Neuron (in vitro differentiated cells): ENCODE measurements at regions not wholly inside any gene's neighbourhood (a gene's known extent, or its start where the extent isn't known, plus 50 kb on each side); places are given as distances from the start of the nearest gene placed in this dataset.

Experiments
- H2AFZ ChIP-seq: one replicate; pipeline ENCODE4 v1.6.1; 2013; ENCODE audit warnings: low read depth, mild to moderate bottlenecking, inconsistent platforms, low read length, moderate library complexity
- H3K27me3 ChIP-seq: one replicate; pipeline ENCODE4 v1.6.1; 2013; ENCODE audit warnings: low read length; ENCODE audit not compliant: insufficient read depth
- H3K36me3 ChIP-seq: one replicate; pipeline ENCODE4 v1.6.1; 2013; ENCODE audit warnings: low read length; ENCODE audit not compliant: insufficient read depth
- H3K4me1 ChIP-seq: one replicate; pipeline ENCODE4 v1.6.1; 2013; ENCODE audit warnings: low read length; ENCODE audit not compliant: insufficient read depth
- H3K4me3 ChIP-seq: 2 replicates; pipeline ENCODE4 v1.5.1; 2013; ENCODE audit warnings: mild to moderate bottlenecking, low read length, moderate library complexity
- H3K9me3 ChIP-seq: one replicate; pipeline ENCODE4 v1.6.1; 2013; ENCODE audit warnings: low read length

GRCh38 chr6:167501831-167502385 is 177.0 kb downstream of the TTLL2 start:
- H3K4me1 ChIP-seq = peaks cover under 1% of the 10 kb centered on the region
- H3K4me3 ChIP-seq = no peak overlapping the region
- no peaks in the 10 kb centered on the region for H3K27me3 ChIP-seq
- no peak overlapping the region for H2AFZ ChIP-seq
- H3K9me3 ChIP-seq = no peaks in the 10 kb centered on the region
- H3K36me3 ChIP-seq = no peaks in the 10 kb centered on the region

GRCh38 chr6:167502471-167502870 is 177.6 kb downstream of the TTLL2 start:
- Histone ChIP-seq H3K4me3 (no peak overlapping the region), H3K4me1 (no peaks in the 10 kb centered on the region), H3K9me3 (no peaks in the 10 kb centered on the region), H3K27me3 (no peaks in the 10 kb centered on the region), H2AFZ (no peak overlapping the region), H3K36me3 (no peaks in the 10 kb centered on the region)

GRCh38 chr6:167504385-167504961 is 179.6 kb downstream of the TTLL2 start:
- Histone ChIP-seq H3K36me3 (no peaks in the 10 kb centered on the region), H3K9me3 (no peaks in the 10 kb centered on the region), H3K4me1 (no peaks in the 10 kb centered on the region), H3K27me3 (no peaks in the 10 kb centered on the region), H3K4me3 (no peak overlapping the region), H2AFZ (no peak overlapping the region)

GRCh38 chr6:167505199-167505598 is 180.3 kb downstream of the TTLL2 start:
- Histone ChIP-seq H3K27me3 (no peaks in the 10 kb centered on the region), H3K4me1 (no peaks in the 10 kb centered on the region), H3K4me3 (no peak overlapping the region), H2AFZ (no peak overlapping the region), H3K9me3 (no peaks in the 10 kb centered on the region), H3K36me3 (no peaks in the 10 kb centered on the region)

GRCh38 chr6:167505782-167506181 is 180.9 kb downstream of the TTLL2 start:
- Histone ChIP-seq H3K4me3 (no peak overlapping the region), H3K36me3 (no peaks in the 10 kb centered on the region), H3K27me3 (no peaks in the 10 kb centered on the region), H3K4me1 (no peaks in the 10 kb centered on the region), H2AFZ (no peak overlapping the region), H3K9me3 (no peaks in the 10 kb centered on the region)

GRCh38 chr6:167506443-167507301 is 181.8 kb downstream of the TTLL2 start:
- Histone ChIP-seq H2AFZ (no peak overlapping the region), H3K27me3 (no peaks in the 10 kb centered on the region), H3K9me3 (no peaks in the 10 kb centered on the region), H3K4me1 (no peaks in the 10 kb centered on the region), H3K36me3 (no peaks in the 10 kb centered on the region), H3K4me3 (no peak overlapping the region)

GRCh38 chr6:167507376-167507945 is 182.6 kb downstream of the TTLL2 start:
- Histone ChIP-seq H3K27me3 (no peaks in the 10 kb centered on the region), H3K36me3 (no peaks in the 10 kb centered on the region), H3K4me3 (no peak overlapping the region), H3K4me1 (peaks cover 6% of the 10 kb centered on the region), H2AFZ (no peak overlapping the region), H3K9me3 (no peaks in the 10 kb centered on the region)

GRCh38 chr6:167508919-167509852 is 184.3 kb downstream of the TTLL2 start:
- Histone ChIP-seq H2AFZ (no peak overlapping the region), H3K9me3 (no peaks in the 10 kb centered on the region), H3K4me3 (no peak overlapping the region), H3K27me3 (no peaks in the 10 kb centered on the region), H3K36me3 (no peaks in the 10 kb centered on the region), H3K4me1 (peaks cover 8% of the 10 kb centered on the region)

GRCh38 chr6:167509853-167510220 is 185.0 kb downstream of the TTLL2 start:
- Histone ChIP-seq H3K27me3 (no peaks in the 10 kb centered on the region), H3K36me3 (no peaks in the 10 kb centered on the region), H3K9me3 (no peaks in the 10 kb centered on the region), H3K4me1 (peaks cover 8% of the 10 kb centered on the region), H2AFZ (no peak overlapping the region), H3K4me3 (no peak overlapping the region)

GRCh38 chr6:167510648-167511047 is 185.8 kb downstream of the TTLL2 start:
- Histone ChIP-seq H2AFZ (no peak overlapping the region), H3K36me3 (no peaks in the 10 kb centered on the region), H3K4me3 (no peak overlapping the region), H3K27me3 (no peaks in the 10 kb centered on the region), H3K9me3 (no peaks in the 10 kb centered on the region), H3K4me1 (peaks cover 8% of the 10 kb centered on the region)

- Histone ChIP-seq H3K27me3 (no peaks in the 10 kb centered on the region), H2AFZ (no peak overlapping the region), H3K4me1 (peaks cover 8% of the 10 kb centered on the region), H3K4me3 (no peak overlapping the region), H3K9me3 (no peaks in the 10 kb centered on the region), H3K36me3 (no peaks in the 10 kb centered on the region)
Measured at GRCh38 chr6:167512696-167513375, 187.9 kb downstream of the TTLL2 start.

GRCh38 chr6:167513778-167514177 is 188.9 kb downstream of the TTLL2 start:
- H3K4me1 ChIP-seq = peaks cover 8% of the 10 kb centered on the region
- no peaks in the 10 kb centered on the region for H3K9me3 ChIP-seq
- H3K4me3 ChIP-seq = no peak overlapping the region
- no peak overlapping the region for H2AFZ ChIP-seq
- H3K36me3 ChIP-seq = no peaks in the 10 kb centered on the region
- H3K27me3 ChIP-seq = no peaks in the 10 kb centered on the region
